ENCODE measurements at regions not wholly inside any gene's neighbourhood (a gene's known extent, or its start where the extent isn't known, plus 50 kb on each side); places are given as distances from the start of the nearest gene placed in this dataset.

DNA sequence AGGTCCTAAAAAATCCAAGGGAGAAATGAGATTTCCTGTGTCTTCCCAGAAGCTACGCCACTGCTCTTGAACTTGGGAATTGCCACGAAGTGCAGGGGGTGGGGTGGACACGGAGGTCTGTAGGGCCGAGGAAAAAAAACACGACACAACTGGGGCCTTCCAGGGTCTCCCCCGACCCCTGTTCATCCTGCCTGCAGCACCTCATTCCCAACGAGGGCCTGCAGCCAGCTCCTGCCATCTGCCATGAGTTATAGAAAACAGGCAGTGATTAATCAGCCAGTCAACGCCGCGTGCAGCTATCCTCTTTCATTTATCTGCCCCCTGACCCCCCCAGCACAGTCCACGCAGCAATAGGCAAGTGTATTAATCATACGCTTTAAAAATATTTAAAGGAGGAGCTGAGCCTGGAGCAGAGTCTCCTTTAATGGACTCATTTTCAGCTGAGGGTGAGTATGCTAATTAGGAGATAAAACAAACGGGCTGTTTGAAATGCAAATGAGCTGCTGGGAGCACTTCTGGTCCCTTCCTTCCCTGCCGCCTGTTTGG lies 209.9 kb downstream of the TFCP2L1 start:
- Histone ChIP-seq H3K9me3 (no peaks in the 10 kb centered on the region), H3K4me1 (peaks cover 0 to 11% (median 4%) of the 10 kb centered on the region in 4 donors), H3K27me3 (peaks cover 53% of the 10 kb centered on the region), H3K4me3 (no peak overlapping the region), H3K27ac (peak overlapping the region in 2 of 4 donors; percentile 25 to 41), H3K36me3 (no peaks in the 10 kb centered on the region)
- DNase-seq = peak; percentile 18
- TF ChIP-seq POLR2AphosphoS5 (IDR thresholded peaks at IDR 0.05) (peak; percentile 25 to 70 (median 48)), POLR2A (IDR thresholded peaks at IDR 0.05) (no peak)
- in situ Hi-C loops (cut with MboI; ENCODE audit: low pct_ligation_motif_present in 1 of 4, low pct_unique_long_range_greater_than_20kb in 1 of 4, low sequenced_read_pairs in 3 of 4) (loop anchor here in 3 of 4 donors (5.0 to 25.0 kb wide), 4 partner anchors 287 to 637 kb away; no protein-coding TSS in a partner anchor), intact Hi-C loops (cut with DNase I; ENCODE audit: low total_unique reads) (no loop called here)
- 0 to 6% methylated on average over 1 to 14 of the region's 14 CpGs for WGBS, 2 donors (ENCODE audit: low coverage in 1 of 2)

DNA sequence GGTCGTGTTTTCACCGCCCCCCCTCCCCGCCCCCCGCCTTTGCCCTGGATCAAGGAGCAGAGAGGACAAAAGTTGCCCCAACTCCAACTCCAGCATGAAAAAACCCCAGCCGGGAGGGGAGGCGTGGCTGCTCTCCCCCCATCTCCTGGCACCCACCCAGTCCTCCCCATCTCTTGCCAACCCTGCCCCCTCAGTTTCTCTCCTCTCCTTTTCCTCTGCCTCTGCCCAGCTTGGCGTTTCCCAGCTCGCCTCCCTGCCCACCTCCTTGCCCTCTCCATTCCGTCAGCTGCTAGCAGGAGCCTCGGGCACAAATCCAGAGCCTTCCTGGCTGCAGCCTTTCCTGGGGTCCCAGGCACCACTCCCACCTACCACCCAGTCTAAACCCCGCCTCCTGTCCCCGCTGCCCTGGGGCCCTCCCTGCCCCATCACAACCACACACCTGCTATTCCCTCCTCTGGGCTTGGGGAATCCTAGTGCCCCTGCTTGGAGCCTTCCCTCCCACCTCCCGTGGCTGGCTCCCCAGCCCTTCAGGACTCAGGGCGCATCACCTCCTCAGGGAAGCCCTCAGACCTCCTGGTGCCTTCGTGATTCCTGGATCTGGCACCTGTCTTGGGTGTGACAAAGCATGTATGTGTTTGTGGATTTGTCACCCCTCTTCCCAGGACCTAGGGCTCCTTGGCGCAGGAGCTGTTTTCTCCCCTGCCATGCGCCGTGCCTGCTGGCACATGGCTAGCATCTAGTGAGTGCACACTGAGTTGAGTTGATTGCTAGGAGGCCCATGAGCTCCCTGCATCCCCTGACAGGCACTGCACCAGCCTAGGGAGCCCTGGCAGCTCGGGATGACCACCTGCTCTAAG lies 209.1 kb downstream of the TFCP2L1 start:
- Histone ChIP-seq H3K27me3 (peaks cover 48% of the 10 kb centered on the region), H3K4me1 (peaks cover 0 to 11% (median 4%) of the 10 kb centered on the region in 4 donors), H3K36me3 (no peaks in the 10 kb centered on the region), H3K27ac (peak overlapping the region in 2 of 4 donors; percentile 25 to 41), H3K9me3 (no peaks in the 10 kb centered on the region), H3K4me3 (no peak overlapping the region)
- in situ Hi-C loops (cut with MboI; ENCODE audit: low pct_ligation_motif_present in 1 of 4, low pct_unique_long_range_greater_than_20kb in 1 of 4, low sequenced_read_pairs in 3 of 4) (loop anchor here in 3 of 4 donors (5.0 to 25.0 kb wide), 4 partner anchors 286 to 636 kb away; no protein-coding TSS in a partner anchor), intact Hi-C loops (cut with DNase I; ENCODE audit: low total_unique reads) (no loop called here)
- DNase-seq = no peak
- 16 to 60% methylated on average over 3 to 19 of the region's 19 CpGs for WGBS, 2 donors (ENCODE audit: low coverage in 1 of 2)
- TF ChIP-seq, protein P1, sequence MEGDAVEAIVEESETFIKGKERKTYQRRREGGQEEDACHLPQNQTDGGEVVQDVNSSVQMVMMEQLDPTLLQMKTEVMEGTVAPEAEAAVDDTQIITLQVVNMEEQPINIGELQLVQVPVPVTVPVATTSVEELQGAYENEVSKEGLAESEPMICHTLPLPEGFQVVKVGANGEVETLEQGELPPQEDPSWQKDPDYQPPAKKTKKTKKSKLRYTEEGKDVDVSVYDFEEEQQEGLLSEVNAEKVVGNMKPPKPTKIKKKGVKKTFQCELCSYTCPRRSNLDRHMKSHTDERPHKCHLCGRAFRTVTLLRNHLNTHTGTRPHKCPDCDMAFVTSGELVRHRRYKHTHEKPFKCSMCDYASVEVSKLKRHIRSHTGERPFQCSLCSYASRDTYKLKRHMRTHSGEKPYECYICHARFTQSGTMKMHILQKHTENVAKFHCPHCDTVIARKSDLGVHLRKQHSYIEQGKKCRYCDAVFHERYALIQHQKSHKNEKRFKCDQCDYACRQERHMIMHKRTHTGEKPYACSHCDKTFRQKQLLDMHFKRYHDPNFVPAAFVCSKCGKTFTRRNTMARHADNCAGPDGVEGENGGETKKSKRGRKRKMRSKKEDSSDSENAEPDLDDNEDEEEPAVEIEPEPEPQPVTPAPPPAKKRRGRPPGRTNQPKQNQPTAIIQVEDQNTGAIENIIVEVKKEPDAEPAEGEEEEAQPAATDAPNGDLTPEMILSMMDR (IDR thresholded peaks at IDR 0.05) = no peak
- TF ChIP-seq POLR2A (IDR thresholded peaks at IDR 0.05) (no peak), POLR2AphosphoS5 (IDR thresholded peaks at IDR 0.05) (no peak), EP300 (IDR thresholded peaks at IDR 0.05; ENCODE audit: low read depth) (no peak)

DNA sequence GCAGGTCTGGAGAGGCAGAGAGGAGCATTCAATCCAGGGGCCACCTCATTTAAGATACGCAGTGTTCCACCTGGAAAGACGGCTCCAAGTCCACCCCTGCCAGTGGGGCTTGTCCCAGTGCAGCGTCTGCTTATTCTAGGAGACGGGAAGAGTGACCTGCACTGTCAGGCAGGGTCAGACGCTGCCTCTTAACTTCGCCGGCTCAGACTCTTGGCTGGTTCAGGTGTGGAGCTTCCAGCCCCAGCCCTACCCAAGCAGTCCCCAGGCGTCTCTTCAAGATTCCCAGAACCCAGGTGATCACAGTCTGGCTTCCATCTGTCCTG lies 208.5 kb downstream of the TFCP2L1 start:
- no peaks in the 10 kb centered on the region for H3K9me3 ChIP-seq
- in situ Hi-C loops (cut with MboI; ENCODE audit: low pct_ligation_motif_present in 1 of 4, low pct_unique_long_range_greater_than_20kb in 1 of 4, low sequenced_read_pairs in 3 of 4) = loop anchor here in 3 of 4 donors (5.0 to 25.0 kb wide), 4 partner anchors 286 to 636 kb away; no protein-coding TSS in a partner anchor
- H3K4me1 ChIP-seq = peaks cover 0 to 11% (median 4%) of the 10 kb centered on the region in 4 donors
- intact Hi-C loops (cut with DNase I; ENCODE audit: low total_unique reads) = no loop called here
- no peak overlapping the region for H3K4me3 ChIP-seq
- H3K36me3 ChIP-seq = no peaks in the 10 kb centered on the region
- WGBS, 2 donors (ENCODE audit: low coverage in 1 of 2) = 40% methylated on average over 8 of the region's 8 CpGs; no CpG with 5 or more reads in 1 of the 2 donors
- H3K27me3 ChIP-seq = peaks cover 44% of the 10 kb centered on the region
- TF ChIP-seq EP300 (IDR thresholded peaks at IDR 0.05; ENCODE audit: low read depth) (no peak), POLR2A (IDR thresholded peaks at IDR 0.05) (no peak), POLR2AphosphoS5 (IDR thresholded peaks at IDR 0.05) (no peak)
- TF ChIP-seq, protein P1 (IDR thresholded peaks at IDR 0.05) = no peak
- no peak for DNase-seq
- no peak overlapping the region for H3K27ac ChIP-seq

DNA sequence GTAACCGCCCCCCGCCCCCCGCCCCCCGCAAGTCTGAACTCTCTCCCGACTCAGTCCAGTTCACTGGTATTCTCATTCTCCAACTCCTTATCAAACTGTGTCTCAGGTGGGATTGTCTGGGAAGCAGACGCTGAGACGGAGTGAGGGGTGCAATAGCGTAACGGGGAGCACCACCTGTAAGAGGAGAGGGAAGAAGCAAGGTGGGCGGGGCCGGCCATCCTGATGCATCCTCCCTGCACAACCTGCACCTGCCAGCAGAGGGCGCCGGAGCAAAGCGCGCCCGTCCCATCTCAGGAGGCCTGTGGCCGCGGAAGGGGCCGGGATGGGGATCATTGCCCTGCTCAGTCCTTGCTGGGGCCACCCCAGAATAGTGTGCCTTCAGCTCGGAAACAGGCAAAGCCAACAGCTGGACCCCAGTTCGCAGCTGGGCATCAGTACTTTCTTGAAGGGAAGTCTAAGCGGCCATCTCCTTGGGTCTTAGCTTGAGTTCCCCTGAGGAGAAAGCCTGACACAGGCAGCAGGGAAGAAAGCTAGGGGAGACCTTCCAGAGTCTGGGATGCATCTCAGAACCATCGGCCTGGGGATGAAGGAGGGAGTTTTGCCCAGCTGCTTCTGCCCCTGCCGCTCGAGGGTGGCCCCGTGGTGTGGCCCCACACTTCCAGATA lies 208.0 kb downstream of the TFCP2L1 start:
- H3K4me3 ChIP-seq = no peak overlapping the region
- peaks cover 39% of the 10 kb centered on the region for H3K27me3 ChIP-seq
- peaks cover 0 to 11% (median 4%) of the 10 kb centered on the region in 4 donors for H3K4me1 ChIP-seq
- DNase-seq = peak; percentile 75
- in situ Hi-C loops (cut with MboI; ENCODE audit: low pct_ligation_motif_present in 1 of 4, low pct_unique_long_range_greater_than_20kb in 1 of 4, low sequenced_read_pairs in 3 of 4) (loop anchor here in 3 of 4 donors (5.0 to 25.0 kb wide), 4 partner anchors 285 to 635 kb away; no protein-coding TSS in a partner anchor), intact Hi-C loops (cut with DNase I; ENCODE audit: low total_unique reads) (no loop called here)
- TF ChIP-seq, protein P1 (IDR thresholded peaks at IDR 0.05) = peak; percentile 74 to 91 (median 83)
- TF ChIP-seq POLR2A (IDR thresholded peaks at IDR 0.05) (no peak), EP300 (IDR thresholded peaks at IDR 0.05; ENCODE audit: low read depth) (no peak), POLR2AphosphoS5 (IDR thresholded peaks at IDR 0.05) (no peak)
- 41% methylated on average over 26 of the region's 26 CpGs; no CpG with 5 or more reads in 1 of the 2 donors for WGBS, 2 donors (ENCODE audit: low coverage in 1 of 2)
- H3K27ac ChIP-seq = no peak overlapping the region
- H3K9me3 ChIP-seq = no peaks in the 10 kb centered on the region
- H3K36me3 ChIP-seq = no peaks in the 10 kb centered on the region
